IgD-negative memory B cell (primary cell): ENCODE measurements at regions not wholly inside any gene's neighbourhood (a gene's known extent, or its start where the extent isn't known, plus 50 kb on each side); places are given as distances from the start of the nearest gene placed in this dataset.
"Not testable (repeated sequence)": the region's sequence is repeated elsewhere in the genome, so short reads cannot be mapped to it uniquely, and the experiment has no call there.

Experiments
- H3K27ac Mint-ChIP-seq, 3 donors: one replicate each; pipeline ENCODE4 v1.8.0; 2020 to 2022; ENCODE audit warnings: mild to moderate bottlenecking in 3 of 3, mixed read lengths in 3 of 3, moderate library complexity in 1 of 3
- H3K27me3 Mint-ChIP-seq: one replicate; pipeline ENCODE4 v1.8.0; 2021; ENCODE audit warnings: mixed read lengths
- H3K36me3 Mint-ChIP-seq: one replicate; pipeline ENCODE4 v1.8.0; 2020; ENCODE audit warnings: mild to moderate bottlenecking, mixed read lengths
- H3K4me1 Mint-ChIP-seq, 3 donors: one replicate each; pipeline ENCODE4 v1.8.0; 2020 to 2022; ENCODE audit warnings: mixed read lengths in 3 of 3, mild to moderate bottlenecking in 1 of 3
- H3K4me3 Mint-ChIP-seq, 4 donors: one replicate each; pipeline ENCODE4 v1.8.0; 2020 to 2022; ENCODE audit warnings: mild to moderate bottlenecking in 4 of 4, mixed read lengths in 4 of 4, moderate library complexity in 3 of 4
- H3K9me3 Mint-ChIP-seq, 3 donors: one replicate each; pipeline ENCODE4 v1.8.0; 2020 to 2021; ENCODE audit warnings: mixed read lengths in 3 of 3, mild to moderate bottlenecking in 1 of 3

GRCh38 chr6:80437801-80438200 lies 331.3 kb downstream of the BCKDHB start:
- H3K4me1 Mint-ChIP-seq, result no peaks in the 10 kb centered on the region
- H3K36me3 Mint-ChIP-seq, result no peaks in the 10 kb centered on the region
- H3K27ac Mint-ChIP-seq, result no peak overlapping the region
- no peaks in the 10 kb centered on the region for H3K27me3 Mint-ChIP-seq
- no peaks in the 10 kb centered on the region for H3K9me3 Mint-ChIP-seq
- no peak overlapping the region for H3K4me3 Mint-ChIP-seq

GRCh38 chr6:80437221-80437620 lies 330.8 kb downstream of the BCKDHB start:
- H3K9me3 Mint-ChIP-seq, result peaks cover 0 to 3% (median 1%) of the 10 kb centered on the region in 3 donors
- H3K36me3 Mint-ChIP-seq, result no peaks in the 10 kb centered on the region
- no peak overlapping the region for H3K4me3 Mint-ChIP-seq
- no peak overlapping the region for H3K27ac Mint-ChIP-seq
- no peaks in the 10 kb centered on the region for H3K27me3 Mint-ChIP-seq
- H3K4me1 Mint-ChIP-seq, result no peaks in the 10 kb centered on the region

- Mint-ChIP-seq H3K27me3 (no peaks in the 10 kb centered on the region), H3K27ac (no peak overlapping the region), H3K4me1 (no peaks in the 10 kb centered on the region)
Observed at GRCh38 chr6:80436663-80437062, 330.2 kb downstream of the BCKDHB start.

GRCh38 chr6:80435457-80435856 lies 329.0 kb downstream of the BCKDHB start:
- Mint-ChIP-seq H3K4me3 (no peak overlapping the region), H3K27me3 (no peaks in the 10 kb centered on the region), H3K4me1 (no peaks in the 10 kb centered on the region), H3K36me3 (no peaks in the 10 kb centered on the region), H3K27ac (no peak overlapping the region), H3K9me3 (peaks cover 4 to 15% (median 7%) of the 10 kb centered on the region in 3 donors)

More at GRCh38 chr6:80436663-80437062, 330.2 kb downstream of the BCKDHB start:
- H3K9me3 Mint-ChIP-seq, result peaks cover 0 to 6% (median 2%) of the 10 kb centered on the region in 3 donors
- no peak overlapping the region for H3K4me3 Mint-ChIP-seq
- no peaks in the 10 kb centered on the region for H3K36me3 Mint-ChIP-seq

GRCh38 chr6:80434691-80435350 lies 328.4 kb downstream of the BCKDHB start:
- Mint-ChIP-seq H3K4me1 (no peaks in the 10 kb centered on the region), H3K9me3 (peaks cover 7 to 15% (median 9%) of the 10 kb centered on the region in 3 donors), H3K36me3 (no peaks in the 10 kb centered on the region), H3K4me3 (no peak overlapping the region), H3K27me3 (no peaks in the 10 kb centered on the region), H3K27ac (no peak overlapping the region)

GRCh38 chr6:80433673-80434025 lies 327.2 kb downstream of the BCKDHB start:
- no peaks in the 10 kb centered on the region for H3K36me3 Mint-ChIP-seq
- no peak overlapping the region for H3K4me3 Mint-ChIP-seq
- no peaks in the 10 kb centered on the region for H3K27me3 Mint-ChIP-seq
- H3K27ac Mint-ChIP-seq, result no peak overlapping the region
- H3K9me3 Mint-ChIP-seq, result peaks cover 10 to 19% (median 13%) of the 10 kb centered on the region in 3 donors
- H3K4me1 Mint-ChIP-seq, result no peaks in the 10 kb centered on the region

- H3K4me1 Mint-ChIP-seq, result no peaks in the 10 kb centered on the region
- no peaks in the 10 kb centered on the region for H3K36me3 Mint-ChIP-seq
- H3K9me3 Mint-ChIP-seq, result peaks cover 14 to 23% (median 16%) of the 10 kb centered on the region in 3 donors
- H3K4me3 Mint-ChIP-seq, result no peak overlapping the region
- H3K27me3 Mint-ChIP-seq, result no peaks in the 10 kb centered on the region
- H3K27ac Mint-ChIP-seq, result no peak overlapping the region
Observed at GRCh38 chr6:80433010-80433672, 326.7 kb downstream of the BCKDHB start.

- H3K27me3 Mint-ChIP-seq, result no peaks in the 10 kb centered on the region
- peaks cover 22 to 42% (median 31%) of the 10 kb centered on the region in 3 donors for H3K9me3 Mint-ChIP-seq
- no peak overlapping the region for H3K4me3 Mint-ChIP-seq
- H3K4me1 Mint-ChIP-seq, result no peaks in the 10 kb centered on the region
- H3K36me3 Mint-ChIP-seq, result peaks cover 4% of the 10 kb centered on the region
- no peak overlapping the region for H3K27ac Mint-ChIP-seq
Observed at GRCh38 chr6:80425089-80425823, 318.8 kb downstream of the BCKDHB start.

- peaks cover 0 to 2% (median 0%) of the 10 kb centered on the region in 3 donors for H3K4me1 Mint-ChIP-seq
- peaks cover 12 to 19% (median 16%) of the 10 kb centered on the region in 3 donors for H3K9me3 Mint-ChIP-seq
- H3K4me3 Mint-ChIP-seq, result no peak overlapping the region
- H3K27me3 Mint-ChIP-seq, result no peaks in the 10 kb centered on the region
- peaks cover 11% of the 10 kb centered on the region for H3K36me3 Mint-ChIP-seq
- no peak overlapping the region for H3K27ac Mint-ChIP-seq
Observed at GRCh38 chr6:80411486-80411885, 305.0 kb downstream of the BCKDHB start.

- H3K4me1 Mint-ChIP-seq, H3K4me3 Mint-ChIP-seq, H3K27me3 Mint-ChIP-seq, H3K36me3 Mint-ChIP-seq, H3K27ac Mint-ChIP-seq: not testable (repeated sequence)
- peaks cover 12 to 20% (median 16%) of the 10 kb centered on the region in 3 donors for H3K9me3 Mint-ChIP-seq
Observed at GRCh38 chr6:80407976-80408375, 301.5 kb downstream of the BCKDHB start.

GRCh38 chr6:80404889-80405288 lies 298.4 kb downstream of the BCKDHB start:
- H3K27ac Mint-ChIP-seq, result no peak overlapping the region
- H3K27me3 Mint-ChIP-seq, result no peaks in the 10 kb centered on the region

GRCh38 chr6:80403365-80403764 lies 296.9 kb downstream of the BCKDHB start:
- H3K27ac Mint-ChIP-seq, result no peak overlapping the region
- H3K9me3 Mint-ChIP-seq, result peaks cover 6 to 32% (median 11%) of the 10 kb centered on the region in 3 donors
- peaks cover under 1% of the 10 kb centered on the region for H3K36me3 Mint-ChIP-seq
- peaks cover 0 to 1% (median 0%) of the 10 kb centered on the region in 3 donors for H3K4me1 Mint-ChIP-seq
- H3K4me3 Mint-ChIP-seq, result no peak overlapping the region
- no peaks in the 10 kb centered on the region for H3K27me3 Mint-ChIP-seq

More at GRCh38 chr6:80404889-80405288, 298.4 kb downstream of the BCKDHB start:
- H3K9me3 Mint-ChIP-seq, result peaks cover 10 to 26% (median 13%) of the 10 kb centered on the region in 3 donors
- no peaks in the 10 kb centered on the region for H3K36me3 Mint-ChIP-seq
- peaks cover 0 to 2% (median 1%) of the 10 kb centered on the region in 3 donors for H3K4me1 Mint-ChIP-seq
- H3K4me3 Mint-ChIP-seq, result no peak overlapping the region

- H3K36me3 Mint-ChIP-seq, result peaks cover 3% of the 10 kb centered on the region
- no peak overlapping the region for H3K27ac Mint-ChIP-seq
- no peak overlapping the region for H3K4me3 Mint-ChIP-seq
- H3K4me1 Mint-ChIP-seq, result peaks cover 0 to 1% (median 0%) of the 10 kb centered on the region in 3 donors
- H3K27me3 Mint-ChIP-seq, result no peaks in the 10 kb centered on the region
- H3K9me3 Mint-ChIP-seq, result peaks cover 5 to 36% (median 10%) of the 10 kb centered on the region in 3 donors
Observed at GRCh38 chr6:80402266-80402665, 295.8 kb downstream of the BCKDHB start.
